GM18868 (cell line): ENCODE measurements at regions not wholly inside any gene's neighbourhood (a gene's known extent, or its start where the extent isn't known, plus 50 kb on each side); places are given as distances from the start of the nearest gene placed in this dataset.

Experiments
- ATAC-seq: cut with Tn5 transposase; IDR thresholded peaks from one replicate; pipeline ENCODE4 v1.9.1; 2021; ENCODE audit warnings: mild to moderate bottlenecking, moderate library complexity; ENCODE audit not compliant: unreplicated experiment

- ATAC-seq, result no peak
These were observed 508.9 kb upstream of the TCF4 start for GRCh38 chr18:56096861-56097260.

DNA sequence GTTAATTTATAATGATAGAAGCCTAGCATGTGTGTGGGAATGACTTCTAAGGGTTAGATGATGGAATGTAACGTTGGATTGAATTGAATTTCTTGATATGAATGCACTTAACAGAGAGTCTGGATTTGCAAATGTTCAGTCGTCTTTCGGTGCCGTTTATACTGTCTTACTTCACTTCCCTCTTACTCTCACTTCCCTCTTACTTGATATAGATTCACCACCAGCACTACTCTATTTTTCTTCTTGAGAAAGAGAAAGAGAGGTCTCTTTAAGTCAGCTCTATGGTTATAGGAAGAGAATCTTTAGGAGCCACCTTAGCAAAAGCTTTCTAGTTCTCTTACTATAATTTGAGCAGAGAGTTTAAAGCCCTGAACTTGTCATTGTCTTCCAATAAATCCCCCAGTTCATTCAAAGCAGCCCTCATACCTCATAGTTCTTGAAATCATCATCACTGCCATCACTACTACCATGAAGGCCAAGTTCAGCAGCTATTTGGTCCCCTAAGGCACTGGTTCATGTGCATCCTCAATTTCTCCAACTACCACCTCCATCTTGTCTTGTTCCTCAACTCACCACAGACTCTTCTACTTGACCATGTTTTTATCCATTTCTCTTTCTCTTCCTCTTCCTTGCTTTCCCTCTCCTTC lies 501.7 kb upstream of the TCF4 start:
- ATAC-seq, result peak; percentile 47

DNA sequence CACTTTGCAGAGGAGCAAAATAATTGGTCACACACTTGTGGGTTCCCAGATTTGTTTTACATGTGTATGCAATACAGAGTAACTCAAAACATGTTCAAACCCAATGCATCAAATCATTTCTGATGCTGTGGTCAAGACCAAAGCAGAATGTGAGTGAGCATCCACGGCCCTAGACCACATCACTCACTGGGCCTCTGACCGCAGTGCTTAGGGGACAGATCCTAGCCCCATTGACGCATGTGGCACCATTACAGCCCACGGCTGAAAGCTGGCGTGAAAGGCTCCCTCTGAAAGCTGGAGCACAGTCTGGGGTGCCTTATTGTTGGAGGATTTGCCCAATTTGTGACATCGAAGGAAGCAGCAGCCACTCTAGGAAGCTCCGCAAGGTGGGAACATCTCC lies 498.8 kb upstream of the TCF4 start:
- ATAC-seq, result no peak

- no peak for ATAC-seq
These were observed 498.2 kb upstream of the TCF4 start for GRCh38 chr18:56086176-56086575.

GRCh38 chr18:56085551-56085950 lies 497.6 kb upstream of the TCF4 start:
- ATAC-seq, result no peak

DNA sequence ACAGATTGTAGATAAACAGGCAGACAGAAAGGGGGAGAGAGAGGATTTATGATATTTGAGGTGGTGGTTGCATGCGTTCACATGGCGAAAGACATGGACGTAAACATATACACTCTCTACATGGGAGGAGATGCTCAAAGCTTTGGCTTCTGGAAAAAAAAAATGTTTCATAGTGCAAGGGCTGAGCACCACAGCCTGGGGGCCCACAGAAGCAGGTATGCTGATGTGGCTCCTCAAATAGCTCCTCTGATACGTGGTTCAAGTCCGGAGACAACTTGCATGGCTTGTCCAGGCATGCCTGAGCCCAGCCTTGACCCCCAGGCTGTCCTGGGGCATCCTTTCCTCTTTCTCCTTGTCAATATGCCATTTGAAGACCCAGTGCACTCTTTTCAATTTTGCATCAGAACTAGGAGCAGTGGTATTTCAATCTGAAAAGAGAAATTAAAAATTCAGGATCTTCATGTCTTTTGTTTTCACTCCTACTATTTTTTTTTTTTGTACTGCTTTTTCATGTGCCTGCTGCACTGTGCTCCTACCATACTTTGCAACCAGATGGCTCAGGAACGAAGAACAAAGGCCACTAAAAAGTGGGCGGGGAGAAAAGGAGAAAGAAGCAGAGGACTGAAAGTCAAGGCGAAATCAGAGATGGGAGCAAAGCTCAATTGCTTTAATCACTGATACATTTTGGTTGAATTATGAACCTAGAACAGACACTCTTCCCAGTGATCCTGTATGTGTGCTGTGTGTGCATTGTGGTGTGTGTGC lies 495.7 kb upstream of the TCF4 start:
- ATAC-seq, result no peak

- no peak for ATAC-seq
These were observed 495.1 kb upstream of the TCF4 start for GRCh38 chr18:56083097-56083521.

- ATAC-seq, result no peak
These were observed 488.7 kb upstream of the TCF4 start for GRCh38 chr18:56076723-56077122.

GRCh38 chr18:56068701-56069100 lies 480.7 kb upstream of the TCF4 start:
- ATAC-seq, result no peak

DNA sequence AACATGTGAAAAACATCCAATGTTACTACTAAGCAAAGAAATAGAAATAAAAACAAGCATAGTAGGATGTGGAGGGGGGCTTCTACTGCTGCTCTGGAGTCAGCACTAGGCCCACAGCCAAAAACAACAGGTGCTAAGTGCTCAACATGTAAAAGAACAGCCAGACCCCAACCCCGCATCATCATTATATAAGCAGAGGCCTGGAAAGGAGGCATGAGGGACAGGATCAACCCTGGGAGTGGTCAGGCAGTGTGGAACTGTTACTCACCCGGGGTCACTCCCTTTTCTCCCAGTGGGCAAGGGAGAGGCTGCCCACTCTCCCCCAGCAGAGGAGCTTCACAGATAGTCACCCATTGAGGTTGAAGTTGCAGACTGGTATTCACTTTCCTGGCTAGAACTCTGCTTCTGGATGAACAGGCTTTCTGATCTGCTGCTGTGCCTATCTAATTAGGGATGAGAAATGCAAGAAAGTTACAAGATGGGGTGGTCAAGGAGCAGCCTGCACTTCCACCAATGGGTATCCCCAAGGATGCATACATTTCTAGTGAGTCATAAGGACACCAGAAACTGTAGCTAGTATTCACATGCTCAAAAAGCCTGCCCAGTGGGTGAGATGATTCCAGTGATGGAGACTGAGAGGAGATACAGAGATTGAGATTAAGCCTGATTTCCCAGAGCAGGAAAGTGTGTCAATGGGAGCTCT lies 480.1 kb upstream of the TCF4 start:
- ATAC-seq, result no peak

DNA sequence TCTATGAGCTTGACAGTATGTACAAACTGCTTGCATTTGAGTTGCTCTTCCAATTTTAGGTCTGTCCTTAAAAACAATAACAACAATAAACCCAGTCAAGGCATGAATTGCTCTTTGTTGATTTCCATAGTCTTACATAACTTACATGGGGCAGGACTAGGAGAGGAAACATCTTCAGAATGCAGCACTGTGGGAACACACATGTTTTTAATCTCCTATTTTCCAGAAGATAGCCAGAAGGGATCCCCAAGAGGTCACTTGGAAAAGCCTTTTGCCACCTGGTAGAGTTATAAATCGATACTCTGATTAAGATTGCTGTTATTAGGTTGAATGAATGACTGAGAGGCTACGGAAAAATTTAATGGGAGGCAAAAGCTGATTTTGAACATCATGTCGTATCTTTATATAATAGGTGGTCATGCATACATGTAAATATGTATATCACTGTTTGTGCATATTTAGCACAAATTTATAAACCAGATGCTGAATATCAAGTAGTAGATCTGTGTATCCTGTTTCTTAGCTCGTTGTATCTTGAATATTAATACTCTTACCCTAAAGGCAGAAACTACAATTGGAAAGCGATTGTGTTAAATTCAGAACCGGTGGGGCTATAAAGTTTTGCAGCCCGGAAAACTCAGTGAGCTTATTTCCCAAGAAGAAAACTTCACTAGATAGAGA lies 479.4 kb upstream of the TCF4 start:
- no peak for ATAC-seq

DNA sequence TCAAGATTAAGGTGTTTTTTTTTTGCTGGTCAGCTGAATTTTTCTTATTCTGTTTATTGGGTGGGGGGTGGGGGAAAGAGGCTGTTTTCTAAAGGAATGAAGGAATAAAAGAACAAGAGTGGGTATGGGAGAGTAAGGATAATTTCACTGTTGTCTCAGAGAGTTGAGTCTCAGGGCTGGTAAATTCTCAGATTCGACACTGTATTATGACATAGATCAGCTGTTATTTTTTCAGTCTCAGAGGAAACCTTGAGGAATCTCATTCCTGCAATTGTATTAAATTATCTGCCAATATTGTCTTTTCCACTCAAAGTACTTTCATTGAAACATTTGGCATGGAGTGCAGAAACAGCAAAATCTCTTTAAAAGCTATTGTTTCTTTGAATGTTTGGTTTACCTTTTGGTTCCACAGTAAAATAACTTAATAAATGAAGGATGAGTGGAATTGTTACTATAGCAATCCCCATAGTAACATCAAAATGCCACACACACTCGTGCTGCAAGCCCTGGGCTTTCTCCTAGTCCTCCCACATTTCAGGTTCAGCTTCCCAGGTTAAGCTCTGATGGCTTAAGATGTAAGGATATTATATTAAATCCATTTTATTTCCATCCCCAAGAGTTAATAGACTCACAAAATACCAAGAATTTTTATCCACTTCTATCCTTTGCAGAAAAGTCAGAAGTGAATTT lies 478.7 kb upstream of the TCF4 start:
- ATAC-seq, result no peak

GRCh38 chr18:56065086-56065485 lies 477.1 kb upstream of the TCF4 start:
- ATAC-seq, result no peak

DNA sequence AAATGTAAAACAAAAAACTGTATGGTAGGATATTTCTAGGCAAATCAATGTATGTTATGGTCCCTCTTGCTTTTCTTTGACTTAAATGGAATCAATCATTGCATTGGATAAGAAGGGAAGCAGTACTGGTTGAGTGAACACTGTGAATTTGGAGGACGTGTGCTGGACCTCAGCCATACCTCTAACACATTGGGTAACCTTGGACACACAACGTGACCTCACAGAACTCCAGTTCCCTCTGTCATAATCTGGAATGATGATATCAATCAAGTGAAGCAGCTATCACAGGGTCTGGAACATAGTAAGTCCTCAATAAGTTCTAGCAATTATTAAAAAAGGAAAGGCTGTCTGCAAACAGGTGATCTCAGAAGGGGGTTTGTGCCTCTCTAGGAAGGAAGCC lies 474.9 kb upstream of the TCF4 start:
- no peak for ATAC-seq

- ATAC-seq, result no peak
These were observed 473.1 kb upstream of the TCF4 start for GRCh38 chr18:56060967-56061541.

DNA sequence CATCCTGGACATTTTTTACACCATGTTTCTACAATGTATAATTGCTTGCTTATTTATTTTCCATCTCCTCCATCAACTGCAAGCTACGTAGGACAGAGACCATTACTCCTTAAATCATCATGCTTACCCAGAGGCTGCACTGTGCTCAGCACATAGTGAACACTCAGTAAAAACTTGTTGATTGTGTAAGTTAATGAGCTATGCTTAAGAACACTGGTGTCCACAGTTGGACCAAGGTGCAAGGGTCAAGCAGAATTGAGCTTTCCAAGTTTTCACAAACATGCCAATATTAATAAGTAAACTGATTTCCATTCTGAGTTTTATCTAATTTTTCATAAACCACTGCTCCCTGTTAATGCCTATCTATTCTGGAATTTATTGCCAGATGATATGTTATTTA lies 464.2 kb upstream of the TCF4 start:
- ATAC-seq, result no peak

- ATAC-seq, result no peak
These were observed 456.2 kb upstream of the TCF4 start for GRCh38 chr18:56044239-56044638.

DNA sequence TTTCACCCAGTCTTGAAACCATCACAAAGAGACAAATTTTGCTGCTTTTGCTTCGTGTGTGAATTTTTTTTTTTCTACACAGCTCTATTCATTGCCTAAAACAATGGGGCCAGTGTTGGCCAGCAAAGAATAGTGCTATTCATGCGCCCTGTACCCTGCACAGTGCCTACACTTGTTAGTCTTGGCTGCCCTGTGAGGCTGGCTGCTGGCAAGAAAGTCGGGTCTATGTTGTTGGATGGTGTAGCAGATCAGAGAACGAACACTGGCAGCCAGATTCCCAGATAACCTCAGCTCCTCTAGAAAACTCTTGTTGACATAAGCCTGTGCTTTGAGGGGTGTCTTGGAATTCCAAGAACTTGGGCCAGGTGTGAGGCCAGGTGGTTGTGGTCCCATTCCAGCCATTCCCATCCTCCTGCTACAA lies 455.7 kb upstream of the TCF4 start:
- ATAC-seq, result no peak

GRCh38 chr18:56042915-56043536 lies 455.0 kb upstream of the TCF4 start:
- ATAC-seq, result no peak
